ENCODE measurements at regions not wholly inside any gene's neighbourhood (a gene's known extent, or its start where the extent isn't known, plus 50 kb on each side); places are given as distances from the start of the nearest gene placed in this dataset.

GRCh38 chr12:92574911-92575570, 127.7 kb upstream of the PLEKHG7 start:
- TF ChIP-seq, protein P1, sequence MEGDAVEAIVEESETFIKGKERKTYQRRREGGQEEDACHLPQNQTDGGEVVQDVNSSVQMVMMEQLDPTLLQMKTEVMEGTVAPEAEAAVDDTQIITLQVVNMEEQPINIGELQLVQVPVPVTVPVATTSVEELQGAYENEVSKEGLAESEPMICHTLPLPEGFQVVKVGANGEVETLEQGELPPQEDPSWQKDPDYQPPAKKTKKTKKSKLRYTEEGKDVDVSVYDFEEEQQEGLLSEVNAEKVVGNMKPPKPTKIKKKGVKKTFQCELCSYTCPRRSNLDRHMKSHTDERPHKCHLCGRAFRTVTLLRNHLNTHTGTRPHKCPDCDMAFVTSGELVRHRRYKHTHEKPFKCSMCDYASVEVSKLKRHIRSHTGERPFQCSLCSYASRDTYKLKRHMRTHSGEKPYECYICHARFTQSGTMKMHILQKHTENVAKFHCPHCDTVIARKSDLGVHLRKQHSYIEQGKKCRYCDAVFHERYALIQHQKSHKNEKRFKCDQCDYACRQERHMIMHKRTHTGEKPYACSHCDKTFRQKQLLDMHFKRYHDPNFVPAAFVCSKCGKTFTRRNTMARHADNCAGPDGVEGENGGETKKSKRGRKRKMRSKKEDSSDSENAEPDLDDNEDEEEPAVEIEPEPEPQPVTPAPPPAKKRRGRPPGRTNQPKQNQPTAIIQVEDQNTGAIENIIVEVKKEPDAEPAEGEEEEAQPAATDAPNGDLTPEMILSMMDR (IDR thresholded peaks at IDR 0.05; ENCODE audit: low read length): no peak
- TF ChIP-seq EZH2 (optimal IDR thresholded peaks at IDR 0.05; ENCODE audit: low read depth, low read length) (no peak), EZH2phosphoT487 (IDR thresholded peaks at IDR 0.05; ENCODE audit: low read length) (no peak)
